Epithelial cell of proximal tubule (primary cell): ENCODE measurements at regions not wholly inside any gene's neighbourhood (a gene's known extent, or its start where the extent isn't known, plus 50 kb on each side); places are given as distances from the start of the nearest gene placed in this dataset.
A peak's percentile ranks its signal among the peaks of the same experiment; 100 is the strongest.

Experiments used
- DNase-seq: peaks from one replicate; pipeline ENCODE4 v3.0.0-alpha.2; 2011; ENCODE audit warnings: low read depth
- H3K4me3 ChIP-seq: 2 replicates; pipeline ENCODE4 v1.5.1; 2011; ENCODE audit warnings: low read depth, mild to moderate bottlenecking, low read length
- CTCF ChIP-seq: conservative IDR thresholded peaks from 2 replicates; pipeline ENCODE4 v1.5.1; 2012; ENCODE audit warnings: low read depth, mild to moderate bottlenecking, low read length

- TF ChIP-seq CTCF, result no peak
- H3K4me3 ChIP-seq, result no peak overlapping the region
- DNase-seq, result no peak
Observed at GRCh38 chr11:91869686-91870085, 354.9 kb upstream of the FAT3 start.

- no peak for DNase-seq
- no peak overlapping the region for H3K4me3 ChIP-seq
- TF ChIP-seq CTCF, result no peak
Observed at GRCh38 chr11:91866642-91867041, 358.0 kb upstream of the FAT3 start.

- peak; percentile 91 for DNase-seq
- no peak for TF ChIP-seq CTCF
- no peak overlapping the region for H3K4me3 ChIP-seq
Observed at GRCh38 chr11:91860661-91861060, 364.0 kb upstream of the FAT3 start.

GRCh38 chr11:91859666-91860065, 365.0 kb upstream of the FAT3 start:
- no peak for TF ChIP-seq CTCF
- DNase-seq, result no peak
- no peak overlapping the region for H3K4me3 ChIP-seq

GRCh38 chr11:91857179-91857578, 367.4 kb upstream of the FAT3 start:
- no peak for TF ChIP-seq CTCF
- no peak overlapping the region for H3K4me3 ChIP-seq
- DNase-seq, result no peak

- TF ChIP-seq CTCF, result no peak
- no peak overlapping the region for H3K4me3 ChIP-seq
- no peak for DNase-seq
Observed at GRCh38 chr11:91854780-91855179, 369.8 kb upstream of the FAT3 start.

- TF ChIP-seq CTCF, result no peak
- DNase-seq, result no peak
- no peak overlapping the region for H3K4me3 ChIP-seq
Observed at GRCh38 chr11:91854171-91854570, 370.4 kb upstream of the FAT3 start.
